ENCODE measurements at regions not wholly inside any gene's neighbourhood (a gene's known extent, or its start where the extent isn't known, plus 50 kb on each side); places are given as distances from the start of the nearest gene placed in this dataset.

DNA sequence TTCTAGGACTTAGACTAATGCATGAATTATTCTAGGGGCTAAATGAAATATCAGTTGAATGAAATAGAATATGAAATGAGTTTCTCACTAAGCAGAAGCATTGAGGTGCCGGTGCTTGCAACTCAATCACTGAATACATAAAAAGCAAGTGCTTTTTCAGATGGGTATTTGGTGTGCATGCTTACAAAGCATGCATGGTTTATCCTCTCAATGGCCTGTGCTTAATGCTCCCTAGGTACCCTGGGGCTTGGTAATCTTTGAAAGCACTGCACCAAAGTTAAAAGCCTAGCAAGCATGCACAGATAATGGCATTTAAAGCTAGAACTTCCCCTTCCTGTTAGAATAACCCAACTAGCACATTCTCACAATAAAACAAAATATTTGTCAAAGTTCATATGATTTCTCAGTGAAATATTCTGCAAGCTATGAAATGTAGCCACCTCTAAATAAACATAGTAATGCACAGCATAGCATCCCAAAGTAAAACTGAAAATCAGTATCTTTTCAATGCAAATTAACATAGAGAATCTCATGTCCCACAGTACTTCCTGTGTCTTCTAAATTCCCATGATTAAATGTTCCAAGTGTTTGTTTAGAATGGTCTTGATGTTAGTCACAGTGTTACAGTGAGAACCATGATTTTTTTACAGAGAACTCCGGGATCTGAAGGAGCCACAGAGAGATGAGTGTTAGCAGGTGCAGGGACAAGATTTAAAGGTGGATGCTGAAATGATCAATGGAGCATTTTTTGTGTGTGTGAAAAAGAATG lies 143.4 kb upstream of the CDH6 start:
- TF ChIP-seq TEAD4 (IDR thresholded peaks at IDR 0.05) (no peak), TAF1 (IDR thresholded peaks at IDR 0.05; ENCODE audit: low read depth) (no peak), FOXM1 (IDR thresholded peaks at IDR 0.05; ENCODE audit: borderline replicate concordance, low read depth) (no peak), RAD21 (IDR thresholded peaks at IDR 0.05; ENCODE audit: low read depth) (no peak), YY1 (IDR thresholded peaks at IDR 0.05; ENCODE audit: low read depth) (no peak), CREB1 (IDR thresholded peaks at IDR 0.05; ENCODE audit: low read depth) (no peak), CEBPB (IDR thresholded peaks at IDR 0.05) (no peak)
- TF ChIP-seq, protein P1, sequence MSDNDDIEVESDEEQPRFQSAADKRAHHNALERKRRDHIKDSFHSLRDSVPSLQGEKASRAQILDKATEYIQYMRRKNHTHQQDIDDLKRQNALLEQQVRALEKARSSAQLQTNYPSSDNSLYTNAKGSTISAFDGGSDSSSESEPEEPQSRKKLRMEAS (IDR thresholded peaks at IDR 0.05) = no peak
- TF ChIP-seq, protein P2, sequence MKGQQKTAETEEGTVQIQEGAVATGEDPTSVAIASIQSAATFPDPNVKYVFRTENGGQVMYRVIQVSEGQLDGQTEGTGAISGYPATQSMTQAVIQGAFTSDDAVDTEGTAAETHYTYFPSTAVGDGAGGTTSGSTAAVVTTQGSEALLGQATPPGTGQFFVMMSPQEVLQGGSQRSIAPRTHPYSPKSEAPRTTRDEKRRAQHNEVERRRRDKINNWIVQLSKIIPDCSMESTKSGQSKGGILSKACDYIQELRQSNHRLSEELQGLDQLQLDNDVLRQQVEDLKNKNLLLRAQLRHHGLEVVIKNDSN (IDR thresholded peaks at IDR 0.05) = no peak
- TF ChIP-seq, protein P3, sequence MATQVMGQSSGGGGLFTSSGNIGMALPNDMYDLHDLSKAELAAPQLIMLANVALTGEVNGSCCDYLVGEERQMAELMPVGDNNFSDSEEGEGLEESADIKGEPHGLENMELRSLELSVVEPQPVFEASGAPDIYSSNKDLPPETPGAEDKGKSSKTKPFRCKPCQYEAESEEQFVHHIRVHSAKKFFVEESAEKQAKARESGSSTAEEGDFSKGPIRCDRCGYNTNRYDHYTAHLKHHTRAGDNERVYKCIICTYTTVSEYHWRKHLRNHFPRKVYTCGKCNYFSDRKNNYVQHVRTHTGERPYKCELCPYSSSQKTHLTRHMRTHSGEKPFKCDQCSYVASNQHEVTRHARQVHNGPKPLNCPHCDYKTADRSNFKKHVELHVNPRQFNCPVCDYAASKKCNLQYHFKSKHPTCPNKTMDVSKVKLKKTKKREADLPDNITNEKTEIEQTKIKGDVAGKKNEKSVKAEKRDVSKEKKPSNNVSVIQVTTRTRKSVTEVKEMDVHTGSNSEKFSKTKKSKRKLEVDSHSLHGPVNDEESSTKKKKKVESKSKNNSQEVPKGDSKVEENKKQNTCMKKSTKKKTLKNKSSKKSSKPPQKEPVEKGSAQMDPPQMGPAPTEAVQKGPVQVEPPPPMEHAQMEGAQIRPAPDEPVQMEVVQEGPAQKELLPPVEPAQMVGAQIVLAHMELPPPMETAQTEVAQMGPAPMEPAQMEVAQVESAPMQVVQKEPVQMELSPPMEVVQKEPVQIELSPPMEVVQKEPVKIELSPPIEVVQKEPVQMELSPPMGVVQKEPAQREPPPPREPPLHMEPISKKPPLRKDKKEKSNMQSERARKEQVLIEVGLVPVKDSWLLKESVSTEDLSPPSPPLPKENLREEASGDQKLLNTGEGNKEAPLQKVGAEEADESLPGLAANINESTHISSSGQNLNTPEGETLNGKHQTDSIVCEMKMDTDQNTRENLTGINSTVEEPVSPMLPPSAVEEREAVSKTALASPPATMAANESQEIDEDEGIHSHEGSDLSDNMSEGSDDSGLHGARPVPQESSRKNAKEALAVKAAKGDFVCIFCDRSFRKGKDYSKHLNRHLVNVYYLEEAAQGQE (IDR thresholded peaks at IDR 0.05; ENCODE audit: low read depth) = no peak

DNA sequence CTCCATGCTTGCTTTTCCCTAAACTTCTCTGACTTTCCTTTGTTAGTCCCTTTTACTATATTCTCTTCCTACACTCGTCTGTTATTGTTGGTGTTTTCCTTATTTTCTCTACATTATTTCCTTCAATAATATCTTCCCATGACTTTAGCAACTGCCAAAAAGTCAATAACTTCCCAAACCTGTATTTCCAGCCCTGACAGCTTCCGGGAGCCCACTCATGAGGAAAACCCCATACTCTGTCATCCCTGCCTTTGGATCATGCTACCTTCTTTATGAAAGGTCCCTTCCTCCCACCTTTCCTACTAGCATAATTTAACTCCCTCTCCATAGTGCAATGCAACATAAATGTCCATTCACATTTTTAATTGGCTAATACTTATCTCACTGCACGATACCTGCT lies 144.0 kb upstream of the CDH6 start:
- TF ChIP-seq CEBPB (IDR thresholded peaks at IDR 0.05) (no peak), TEAD4 (IDR thresholded peaks at IDR 0.05) (no peak), TAF1 (IDR thresholded peaks at IDR 0.05; ENCODE audit: low read depth) (no peak), FOXM1 (IDR thresholded peaks at IDR 0.05; ENCODE audit: borderline replicate concordance, low read depth) (no peak)

DNA sequence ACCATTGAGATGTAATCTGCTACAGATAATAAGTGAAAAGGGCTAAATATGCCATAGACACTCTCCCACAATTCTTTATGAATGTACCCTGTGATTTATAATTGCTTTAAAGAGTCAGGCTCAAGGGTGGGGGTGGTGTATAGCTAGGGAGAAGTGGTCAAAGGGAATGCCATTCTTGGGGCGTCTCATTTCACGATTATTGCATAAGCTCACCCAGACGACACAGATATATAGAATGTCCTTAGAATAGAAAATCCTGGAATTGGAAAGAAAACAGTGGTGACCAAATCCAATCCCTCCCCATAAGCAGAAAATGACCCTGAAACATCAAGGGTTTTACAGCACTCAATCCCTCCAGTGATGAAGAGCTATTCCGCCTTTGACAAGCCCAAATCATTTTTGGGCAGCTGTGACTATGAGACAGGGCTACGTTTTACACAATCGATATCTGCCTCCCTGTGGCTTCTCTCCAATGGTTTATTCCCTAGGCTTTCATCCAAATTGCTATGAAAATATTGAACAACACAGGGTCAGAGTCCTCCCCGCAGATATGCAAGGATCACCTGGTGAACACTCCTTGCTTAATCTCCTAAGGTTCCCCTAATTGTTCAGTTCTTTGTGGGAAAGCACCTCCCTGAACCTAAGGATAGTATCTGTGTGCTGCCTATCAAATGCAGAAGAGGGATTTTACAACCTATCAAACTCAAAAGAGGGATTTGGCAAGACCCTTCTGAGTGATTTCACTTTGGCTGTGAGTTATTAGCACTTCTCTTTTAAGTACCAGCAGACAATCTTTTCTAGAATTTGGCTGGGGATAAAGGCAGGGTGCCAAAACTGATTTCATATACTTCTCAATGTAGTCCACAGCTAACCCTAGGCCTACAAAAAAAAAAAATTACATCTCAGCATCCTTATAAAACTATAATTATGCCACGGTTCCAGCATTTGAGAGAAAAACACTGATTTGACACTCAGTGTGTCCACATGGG lies 144.9 kb upstream of the CDH6 start:
- TF ChIP-seq, protein P2 (IDR thresholded peaks at IDR 0.05) = no peak
- TF ChIP-seq, protein P3 (IDR thresholded peaks at IDR 0.05; ENCODE audit: low read depth) = no peak
- TF ChIP-seq, protein P1 (IDR thresholded peaks at IDR 0.05) = no peak
- TF ChIP-seq CEBPB (IDR thresholded peaks at IDR 0.05) (no peak), FOXM1 (IDR thresholded peaks at IDR 0.05; ENCODE audit: borderline replicate concordance, low read depth) (no peak), NFIC (IDR thresholded peaks at IDR 0.05) (no peak), CREB1 (IDR thresholded peaks at IDR 0.05; ENCODE audit: low read depth) (no peak), TEAD4 (IDR thresholded peaks at IDR 0.05) (no peak), TAF1 (IDR thresholded peaks at IDR 0.05; ENCODE audit: low read depth) (no peak), TCF12 (IDR thresholded peaks at IDR 0.05; ENCODE audit: low read depth) (no peak), YY1 (IDR thresholded peaks at IDR 0.05; ENCODE audit: low read depth) (no peak), RAD21 (IDR thresholded peaks at IDR 0.05; ENCODE audit: low read depth) (no peak), EP300 (IDR thresholded peaks at IDR 0.05; ENCODE audit: borderline replicate concordance) (no peak)

DNA sequence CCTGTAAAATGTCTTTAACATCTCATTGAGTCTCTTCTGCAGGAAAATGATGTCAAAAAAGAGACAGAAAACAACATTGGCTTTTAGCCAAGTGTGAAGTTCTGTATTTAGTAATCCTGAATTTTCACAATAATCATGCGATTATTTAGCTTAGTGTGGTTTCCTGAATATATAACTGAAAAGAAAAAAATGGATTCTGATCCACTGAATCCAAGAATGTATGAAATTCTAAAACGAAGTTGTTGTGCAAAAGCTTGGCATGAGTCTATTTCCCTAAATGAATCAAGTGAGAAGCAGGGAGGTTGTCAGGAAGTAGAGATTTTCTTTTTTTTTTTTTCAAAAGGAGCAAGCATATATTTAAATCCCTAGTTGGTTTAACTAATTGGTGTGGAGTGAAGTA lies 145.9 kb upstream of the CDH6 start:
- no peak for TF ChIP-seq EP300 (IDR thresholded peaks at IDR 0.05; ENCODE audit: borderline replicate concordance)
- TF ChIP-seq NFIC (IDR thresholded peaks at IDR 0.05) = 0 out of 2 replicates have a peak, but pooled peaks have one; percentile 8

DNA sequence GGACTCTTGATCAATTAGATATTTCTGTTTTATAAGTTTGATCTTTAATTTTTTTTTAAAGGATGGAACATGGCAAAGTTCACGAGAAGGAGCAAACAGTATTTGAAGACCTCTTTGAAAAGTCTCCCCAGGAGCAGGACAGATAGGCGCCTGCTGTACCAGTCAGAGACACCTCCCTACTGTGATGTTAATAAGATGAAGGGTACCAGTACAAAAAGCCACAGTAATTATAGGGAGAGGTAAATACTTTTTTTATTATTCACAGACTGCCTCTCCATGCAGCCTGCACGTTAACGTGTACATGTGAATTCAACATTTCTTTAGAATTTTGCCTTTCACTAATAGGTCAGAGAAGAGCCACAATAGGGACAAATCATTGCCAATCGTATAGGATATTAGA lies 146.5 kb upstream of the CDH6 start:
- TF ChIP-seq, protein P3 (IDR thresholded peaks at IDR 0.05; ENCODE audit: low read depth) = no peak
- TF ChIP-seq EGR1 (IDR thresholded peaks at IDR 0.05) (no peak), TCF12 (IDR thresholded peaks at IDR 0.05; ENCODE audit: low read depth) (no peak), ZBTB7A (IDR thresholded peaks at IDR 0.05; ENCODE audit: low read depth) (no peak), RAD21 (IDR thresholded peaks at IDR 0.05; ENCODE audit: low read depth) (no peak), EP300 (IDR thresholded peaks at IDR 0.05; ENCODE audit: borderline replicate concordance) (no peak)
- TF ChIP-seq, protein P2 (IDR thresholded peaks at IDR 0.05) = no peak
- TF ChIP-seq, protein P1 (IDR thresholded peaks at IDR 0.05) = no peak

All from Ishikawa (cell line).